Endothelial cell of umbilical vein (primary cell): ENCODE measurements at regions not wholly inside any gene's neighbourhood (a gene's known extent, or its start where the extent isn't known, plus 50 kb on each side); places are given as distances from the start of the nearest gene placed in this dataset.

Source experiments
- EZH2 ChIP-seq: IDR thresholded peaks from 2 replicates; pipeline ENCODE4 v1.6.1; 2012; ENCODE audit warnings: borderline replicate concordance, low read depth, mild to moderate bottlenecking, moderate library complexity, low read length, inconsistent platforms; ENCODE audit not compliant: severe bottlenecking
- JUN ChIP-seq: IDR thresholded peaks from 2 replicates; pipeline ENCODE4 v1.6.1; 2011; ENCODE audit warnings: borderline replicate concordance, low read depth; ENCODE audit not compliant: insufficient read length, insufficient read depth
- MYC ChIP-seq: IDR thresholded peaks from one replicate; pipeline ENCODE4 v1.6.1; 2011; ENCODE audit warnings: mild to moderate bottlenecking, low read depth, low read length
- POLR2A ChIP-seq: IDR thresholded peaks from 2 replicates; pipeline ENCODE4 v1.6.1; 2012; ENCODE audit warnings: low read depth, mild to moderate bottlenecking, control low read depth, low read length
- POLR2AphosphoS5 ChIP-seq: IDR thresholded peaks from 2 replicates; pipeline ENCODE4 v1.6.1; 2012; ENCODE audit warnings: low read depth, mild to moderate bottlenecking, control low read depth, low read length, moderate library complexity; ENCODE audit not compliant: insufficient read depth
- TF ChIP-seq, protein P1 (sequence below), 2 donors: IDR thresholded peaks; 1 replicate in 1 of 2; 2 replicates in 1 of 2; pipeline ENCODE4 v1.5.1; 2011; ENCODE audit warnings: low read length in 2 of 2, mild to moderate bottlenecking in 2 of 2, moderate library complexity in 2 of 2, control low read depth in 1 of 2, inconsistent platforms in 1 of 2, low read depth in 1 of 2; ENCODE audit not compliant: insufficient read depth in 1 of 2; ENCODE audit errors: extremely low read depth in 1 of 2
- TF ChIP-seq, protein P2 (sequence below): IDR thresholded peaks from 2 replicates; pipeline ENCODE4 v1.6.1; 2011; ENCODE audit not compliant: insufficient read depth, insufficient read length

DNA sequence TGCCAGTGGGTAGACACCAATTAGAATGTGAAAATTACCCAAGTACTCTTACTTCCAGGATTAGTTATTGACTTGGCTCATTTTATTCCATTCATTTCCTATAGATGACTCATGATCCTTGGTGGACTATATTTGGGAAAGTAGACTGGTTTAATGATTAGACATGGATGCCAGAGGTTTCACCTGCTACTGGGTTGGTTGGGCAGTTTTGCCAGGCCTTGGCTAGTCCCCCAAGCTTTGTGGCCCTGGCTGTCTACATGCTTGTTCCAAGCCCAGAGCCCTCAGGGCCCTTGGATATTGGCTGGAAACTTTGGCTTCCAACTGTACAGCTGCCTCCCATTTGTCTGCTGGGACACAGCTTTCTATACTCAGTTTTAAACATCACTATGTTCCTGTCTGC, 104.1 kb downstream of the ZFP64 start:
- no peak for TF ChIP-seq POLR2AphosphoS5
- TF ChIP-seq, protein P1, sequence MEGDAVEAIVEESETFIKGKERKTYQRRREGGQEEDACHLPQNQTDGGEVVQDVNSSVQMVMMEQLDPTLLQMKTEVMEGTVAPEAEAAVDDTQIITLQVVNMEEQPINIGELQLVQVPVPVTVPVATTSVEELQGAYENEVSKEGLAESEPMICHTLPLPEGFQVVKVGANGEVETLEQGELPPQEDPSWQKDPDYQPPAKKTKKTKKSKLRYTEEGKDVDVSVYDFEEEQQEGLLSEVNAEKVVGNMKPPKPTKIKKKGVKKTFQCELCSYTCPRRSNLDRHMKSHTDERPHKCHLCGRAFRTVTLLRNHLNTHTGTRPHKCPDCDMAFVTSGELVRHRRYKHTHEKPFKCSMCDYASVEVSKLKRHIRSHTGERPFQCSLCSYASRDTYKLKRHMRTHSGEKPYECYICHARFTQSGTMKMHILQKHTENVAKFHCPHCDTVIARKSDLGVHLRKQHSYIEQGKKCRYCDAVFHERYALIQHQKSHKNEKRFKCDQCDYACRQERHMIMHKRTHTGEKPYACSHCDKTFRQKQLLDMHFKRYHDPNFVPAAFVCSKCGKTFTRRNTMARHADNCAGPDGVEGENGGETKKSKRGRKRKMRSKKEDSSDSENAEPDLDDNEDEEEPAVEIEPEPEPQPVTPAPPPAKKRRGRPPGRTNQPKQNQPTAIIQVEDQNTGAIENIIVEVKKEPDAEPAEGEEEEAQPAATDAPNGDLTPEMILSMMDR (IDR thresholded peaks at IDR 0.05; ENCODE audit: extremely low read depth in 1 of 2, insufficient read depth in 1 of 2, low read depth in 1 of 2, low read length in 2 of 2): no peak
- TF ChIP-seq EZH2: no peak
- TF ChIP-seq POLR2A: no peak
- TF ChIP-seq, protein P2, sequence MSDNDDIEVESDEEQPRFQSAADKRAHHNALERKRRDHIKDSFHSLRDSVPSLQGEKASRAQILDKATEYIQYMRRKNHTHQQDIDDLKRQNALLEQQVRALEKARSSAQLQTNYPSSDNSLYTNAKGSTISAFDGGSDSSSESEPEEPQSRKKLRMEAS: no peak
- TF ChIP-seq JUN: no peak
- TF ChIP-seq MYC: no peak
